ENCODE measurements at regions not wholly inside any gene's neighbourhood (a gene's known extent, or its start where the extent isn't known, plus 50 kb on each side); places are given as distances from the start of the nearest gene placed in this dataset.
"Not testable (repeated sequence)": the region's sequence is repeated elsewhere in the genome, so short reads cannot be mapped to it uniquely, and the experiment has no call there.

GRCh38 chr5:3446410-3446809 lies 149.2 kb upstream of the IRX1 start:
- Histone ChIP-seq H3F3A (ENCODE audit: low read length, unreplicated experiment) (no peaks in the 10 kb centered on the region), H3K27ac (ENCODE audit: low read length) (no peak overlapping the region), H2AFZ (ENCODE audit: low read length) (no peak overlapping the region), H3K9me3 (ENCODE audit: low read length) (no peaks in the 10 kb centered on the region), H3K79me2 (ENCODE audit: low read length) (no peaks in the 10 kb centered on the region), H3K9ac (ENCODE audit: low read length) (no peak overlapping the region), H3K27me3 (ENCODE audit: low read length) (no peaks in the 10 kb centered on the region), H3K9me2 (replicated peaks; ENCODE audit: low read length) (no peaks in the 10 kb centered on the region), H3K4me2 (ENCODE audit: low read length) (no peak overlapping the region), H3K4me3 (ENCODE audit: low read length) (no peak overlapping the region), H3K4me1 (ENCODE audit: insufficient read depth, low read length) (no peaks in the 10 kb centered on the region), H4K20me1 (ENCODE audit: low read length) (no peaks in the 10 kb centered on the region), H3K36me3 (ENCODE audit: low read depth, low read length) (no peaks in the 10 kb centered on the region)
- no peak for DNase-seq
- intact Hi-C loops (cut with micrococcal nuclease), result no loop called here
- BruUV-seq (replicated peaks), result no TSS peak
- ATAC-seq, result no peak
- TF ChIP-seq CTCF (conservative IDR thresholded peaks at IDR 0.05; ENCODE audit: low read depth, low read length) (no peak), EZH2 (IDR thresholded peaks at IDR 0.05; ENCODE audit: low read length, unreplicated experiment) (no peak), EZH2phosphoT487 (IDR thresholded peaks at IDR 0.05; ENCODE audit: borderline replicate concordance, low read length) (no peak)
- POLR2A ChIA-PET (ENCODE audit: unreplicated experiment), result no interaction called here
- CTCF ChIA-PET, result no interaction called here

GRCh38 chr5:3445517-3445916 lies 150.1 kb upstream of the IRX1 start:
- H3K4me1 ChIP-seq (ENCODE audit: insufficient read depth, low read length); H3K4me2 ChIP-seq (ENCODE audit: low read length); CTCF ChIA-PET; H4K20me1 ChIP-seq (ENCODE audit: low read length); BruUV-seq (replicated peaks); H3K79me2 ChIP-seq (ENCODE audit: low read length); H2AFZ ChIP-seq (ENCODE audit: low read length); H3F3A ChIP-seq (ENCODE audit: low read length, unreplicated experiment); H3K9ac ChIP-seq (ENCODE audit: low read length); H3K27ac ChIP-seq (ENCODE audit: low read length); POLR2A ChIA-PET (ENCODE audit: unreplicated experiment); ATAC-seq; H3K36me3 ChIP-seq (ENCODE audit: low read depth, low read length); DNase-seq; H3K9me3 ChIP-seq (ENCODE audit: low read length); intact Hi-C loops (cut with micrococcal nuclease); H3K27me3 ChIP-seq (ENCODE audit: low read length); H3K9me2 ChIP-seq (replicated peaks; ENCODE audit: low read length); H3K4me3 ChIP-seq (ENCODE audit: low read length): not testable (repeated sequence)

GRCh38 chr5:3432135-3432534 lies 163.5 kb upstream of the IRX1 start:
- Histone ChIP-seq H3K27ac (ENCODE audit: low read length) (no peak overlapping the region), H3K27me3 (ENCODE audit: low read length) (no peaks in the 10 kb centered on the region), H2AFZ (ENCODE audit: low read length) (no peak overlapping the region), H3F3A (ENCODE audit: low read length, unreplicated experiment) (no peaks in the 10 kb centered on the region), H3K4me1 (ENCODE audit: insufficient read depth, low read length) (no peaks in the 10 kb centered on the region), H3K9ac (ENCODE audit: low read length) (no peak overlapping the region), H3K36me3 (ENCODE audit: low read depth, low read length) (no peaks in the 10 kb centered on the region), H3K9me2 (replicated peaks; ENCODE audit: low read length) (no peaks in the 10 kb centered on the region), H3K4me3 (ENCODE audit: low read length) (no peak overlapping the region), H3K9me3 (ENCODE audit: low read length) (0 out of 2 replicates have a peak, but pooled peaks cover 5% of the 10 kb centered on the region), H3K4me2 (ENCODE audit: low read length) (no peak overlapping the region), H3K79me2 (ENCODE audit: low read length) (no peaks in the 10 kb centered on the region), H4K20me1 (ENCODE audit: low read length) (no peaks in the 10 kb centered on the region)
- CTCF ChIA-PET, result no interaction called here
- intact Hi-C loops (cut with micrococcal nuclease), result no loop called here
- no TSS peak for BruUV-seq (replicated peaks)
- DNase-seq (no peak), ATAC-seq (no peak)
- TF ChIP-seq CTCF (conservative IDR thresholded peaks at IDR 0.05; ENCODE audit: low read depth, low read length) (no peak), EZH2 (IDR thresholded peaks at IDR 0.05; ENCODE audit: low read length, unreplicated experiment) (no peak), EZH2phosphoT487 (IDR thresholded peaks at IDR 0.05; ENCODE audit: borderline replicate concordance, low read length) (no peak)
- POLR2A ChIA-PET (ENCODE audit: unreplicated experiment), result no interaction called here
